ENCODE measurements at regions not wholly inside any gene's neighbourhood (a gene's known extent, or its start where the extent isn't known, plus 50 kb on each side); places are given as distances from the start of the nearest gene placed in this dataset.
A peak's percentile ranks its signal among the peaks of the same experiment; 100 is the strongest.
"Not testable (repeated sequence)": the region's sequence is repeated elsewhere in the genome, so short reads cannot be mapped to it uniquely, and the experiment has no call there.

DNA sequence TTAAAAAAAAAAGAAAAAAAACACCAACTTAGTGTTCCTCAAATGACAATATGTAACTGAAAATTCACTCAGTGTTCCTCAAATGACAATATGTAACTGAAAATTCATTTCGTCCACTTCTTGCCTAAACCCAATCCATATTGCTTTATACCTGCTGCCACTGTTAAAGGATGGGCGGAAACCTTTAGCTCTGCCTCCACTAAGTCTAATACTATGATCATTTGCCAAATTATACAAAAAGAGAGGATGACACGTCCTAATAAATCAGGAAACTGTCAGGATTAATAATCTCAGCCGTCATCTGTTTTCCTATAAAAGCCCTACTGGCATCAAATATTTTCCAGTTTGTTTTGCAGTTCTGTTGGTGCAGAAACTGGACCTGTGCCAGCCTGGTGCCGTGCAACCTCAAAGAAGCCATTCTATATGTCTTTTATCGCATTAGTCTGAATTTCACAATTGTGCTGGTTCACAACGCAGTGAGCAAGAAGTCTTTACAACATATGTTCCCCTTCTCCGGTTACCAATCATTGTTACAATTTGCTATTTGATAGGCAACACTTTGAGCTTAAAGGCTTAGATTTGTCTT, 160.4 kb upstream of the KCNH8 start:
- no peak for DNase-seq

DNA sequence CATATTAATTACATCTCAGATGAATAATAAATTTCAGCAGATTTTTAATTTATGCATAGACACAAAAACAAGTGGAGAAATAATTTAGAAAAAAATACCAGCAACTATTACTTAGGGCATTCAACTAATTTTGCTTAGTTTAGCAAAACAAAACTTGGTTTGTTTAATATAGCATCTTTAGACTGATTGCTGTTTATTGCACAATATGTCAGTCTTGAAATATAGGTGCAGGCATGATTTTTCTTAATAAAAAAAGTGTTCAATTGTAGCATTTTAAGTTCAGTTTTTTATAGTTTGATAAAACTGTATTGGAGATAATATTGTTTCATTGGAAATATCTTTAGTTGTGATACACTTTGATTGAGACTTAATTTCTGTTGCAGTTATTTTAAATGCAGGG, 161.2 kb upstream of the KCNH8 start:
- DNase-seq = no peak

DNA sequence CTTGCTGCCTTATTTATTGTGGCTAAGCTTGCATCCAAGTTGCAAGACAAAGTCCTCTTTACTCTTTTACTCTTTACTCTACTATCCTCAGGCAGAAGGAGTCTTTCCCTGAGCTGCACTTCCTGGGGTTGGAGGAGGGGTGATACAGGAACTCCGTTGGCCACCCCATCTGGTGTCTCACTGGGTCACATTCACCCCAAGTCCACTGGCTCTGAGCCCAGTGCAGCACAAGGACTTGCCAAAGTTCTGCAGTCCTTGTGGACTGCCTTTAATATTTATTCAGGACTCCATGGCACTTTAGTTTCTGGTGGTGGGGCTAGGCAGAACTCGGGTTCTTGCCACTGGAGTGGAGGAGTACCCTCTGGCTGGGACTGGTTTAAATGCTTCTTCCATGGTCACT, 165.4 kb upstream of the KCNH8 start:
- no peak for DNase-seq

DNA sequence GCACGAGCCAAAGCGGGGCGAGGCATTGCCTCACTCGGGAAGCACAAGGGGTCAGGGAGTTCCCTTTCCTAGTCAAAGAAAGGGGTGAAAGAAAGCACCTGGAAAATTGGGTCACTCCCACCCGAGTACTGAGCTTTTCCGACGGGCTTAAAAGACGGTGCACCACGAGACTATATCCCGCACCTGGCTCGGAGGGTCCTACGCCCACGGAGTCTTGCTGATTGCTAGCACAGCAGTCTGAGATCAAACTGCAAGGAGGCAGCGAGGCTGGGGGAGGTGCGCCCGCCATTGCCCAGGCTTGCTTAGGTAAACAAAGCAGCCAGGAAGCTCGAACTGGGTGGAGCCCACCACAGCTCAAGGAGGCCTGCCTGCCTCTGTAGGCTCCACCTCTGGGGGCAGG, 172.2 kb upstream of the KCNH8 start:
- not testable (repeated sequence) for DNase-seq

DNA sequence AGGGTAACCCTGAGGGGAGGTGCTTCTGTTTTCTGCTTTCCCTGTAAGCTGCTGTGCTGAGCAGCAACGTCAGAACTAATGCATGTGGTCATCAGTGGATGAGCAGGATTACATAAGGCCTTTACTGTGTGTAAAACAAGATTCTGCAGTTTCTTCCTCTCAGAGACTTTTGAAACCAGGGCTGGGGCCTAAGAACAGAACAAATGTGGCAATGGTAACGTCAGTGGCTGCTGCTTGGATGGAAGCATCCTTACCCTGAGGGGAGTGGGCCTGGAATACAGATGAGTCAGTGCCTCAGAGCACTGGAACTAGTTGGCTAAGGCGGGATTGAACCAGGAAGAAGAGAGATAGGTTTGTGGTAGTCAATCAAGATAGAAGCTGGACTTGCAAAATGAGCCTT, 180.2 kb upstream of the KCNH8 start:
- DNase-seq = no peak

DNA sequence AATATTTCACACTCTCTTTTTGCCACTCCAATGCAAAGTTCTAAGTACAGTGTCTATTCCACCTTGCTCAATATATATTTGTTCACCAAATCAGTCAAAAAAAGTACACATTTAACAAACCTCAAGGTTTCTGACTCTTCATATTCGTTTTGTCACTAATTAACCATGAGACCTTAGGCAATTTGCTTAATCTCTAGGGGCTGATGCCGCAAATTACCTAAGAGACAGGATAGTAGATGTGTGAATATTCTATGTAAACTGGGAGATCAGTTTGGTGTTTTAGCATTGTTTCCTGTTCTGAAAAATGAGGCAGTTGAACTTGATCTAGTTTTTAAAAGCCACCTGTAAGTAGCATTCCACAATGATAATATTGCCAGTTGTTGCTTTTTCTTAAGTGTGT, 182.5 kb upstream of the KCNH8 start:
- DNase-seq = no peak

DNA sequence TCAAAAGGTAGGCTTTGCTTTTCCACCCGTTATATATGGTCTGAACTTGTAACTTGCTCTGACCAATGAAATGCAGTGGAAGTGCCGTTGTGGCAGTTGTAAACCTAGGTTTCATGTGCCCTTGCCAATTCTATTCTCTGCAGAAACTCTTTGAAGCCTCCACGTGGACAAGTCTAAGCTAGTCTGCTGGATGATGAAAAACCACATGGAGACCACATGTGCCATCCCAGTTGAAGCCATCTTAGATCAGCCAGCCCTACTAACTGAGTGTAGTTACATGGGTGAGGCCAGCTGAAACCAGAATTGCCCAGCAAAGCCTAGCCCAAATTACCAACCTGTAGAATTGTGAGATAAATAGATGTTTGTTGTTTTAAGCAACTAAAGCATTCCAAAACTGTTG, 183.7 kb upstream of the KCNH8 start:
- DNase-seq = no peak

DNA sequence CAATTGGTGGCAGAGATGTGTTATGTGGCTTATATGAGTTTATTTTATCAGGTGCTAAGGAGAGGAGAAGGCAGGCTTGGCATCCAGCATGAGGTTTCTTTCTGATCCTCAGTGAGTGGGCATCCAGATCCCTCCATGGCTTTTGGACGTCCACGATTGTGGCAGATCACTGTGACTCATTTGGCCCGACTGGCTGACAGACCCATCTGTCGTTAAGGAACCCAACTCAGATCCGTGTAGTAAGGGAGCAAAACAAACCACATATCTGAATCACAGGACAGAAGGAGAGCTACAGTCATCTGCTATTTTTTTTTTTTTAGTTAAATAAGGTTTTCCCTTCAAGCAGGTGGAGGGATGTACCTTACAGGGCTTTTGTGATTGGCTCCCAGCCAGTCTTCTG, 197.0 kb upstream of the KCNH8 start:
- DNase-seq = no peak

DNA sequence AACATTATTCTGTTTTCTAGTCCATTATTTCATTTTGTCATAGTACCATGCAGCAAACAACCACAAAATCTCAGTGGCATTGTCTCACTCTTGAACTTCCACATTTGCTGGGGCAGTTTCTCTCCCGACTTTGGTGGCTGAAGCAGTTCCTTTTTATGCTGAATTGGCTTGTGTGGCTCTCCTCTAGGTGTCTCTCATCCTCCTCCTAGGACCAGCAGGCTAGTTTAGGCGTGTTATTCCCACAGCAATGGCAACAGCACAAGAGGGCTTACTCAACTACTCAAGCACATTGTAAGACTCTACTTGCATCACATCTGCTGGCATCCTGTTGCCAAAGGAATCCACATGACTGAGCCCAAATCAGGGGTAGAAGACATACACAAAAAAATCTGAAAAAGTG, 201.8 kb upstream of the KCNH8 start:
- peak; percentile 35 to 44 (median 39) for DNase-seq

DNA sequence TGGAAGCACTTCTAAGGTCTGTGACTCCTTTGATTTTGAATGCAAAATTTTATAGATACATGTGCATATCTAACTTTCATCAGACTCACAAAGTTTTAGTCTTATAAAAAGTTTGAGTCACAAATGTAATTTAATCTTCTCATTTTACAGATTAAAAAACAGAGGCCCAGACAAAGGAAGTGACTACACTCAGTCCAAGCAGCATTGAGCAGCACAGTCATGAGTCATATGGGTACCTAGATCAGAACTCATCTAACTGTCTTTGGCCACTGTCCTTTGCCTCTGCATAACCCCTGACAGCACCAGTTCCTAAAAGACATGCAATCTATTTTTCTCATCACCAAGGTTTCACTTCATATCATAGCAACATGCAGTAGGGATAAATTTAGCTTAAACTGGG, 210.7 kb upstream of the KCNH8 start:
- no peak for DNase-seq

DNA sequence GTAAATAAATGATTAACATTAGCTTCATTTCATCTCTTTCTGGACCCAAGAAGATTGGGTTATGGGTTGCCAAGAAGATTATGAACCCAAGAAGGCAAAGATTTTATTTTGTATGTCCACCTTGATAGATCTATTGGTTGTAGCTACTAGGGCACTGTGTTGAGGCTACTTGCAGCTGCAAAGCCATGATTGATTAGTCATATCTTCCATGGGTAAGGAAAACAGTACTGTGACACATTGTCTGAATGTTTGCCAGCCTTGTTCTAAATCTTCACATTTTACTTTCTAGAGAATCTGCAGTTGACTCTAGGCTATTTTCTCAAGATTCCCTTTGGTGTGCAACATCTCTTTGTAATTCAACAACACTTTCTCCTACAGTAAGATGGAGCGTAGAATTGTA, 229.2 kb upstream of the KCNH8 start:
- DNase-seq = no peak

DNA sequence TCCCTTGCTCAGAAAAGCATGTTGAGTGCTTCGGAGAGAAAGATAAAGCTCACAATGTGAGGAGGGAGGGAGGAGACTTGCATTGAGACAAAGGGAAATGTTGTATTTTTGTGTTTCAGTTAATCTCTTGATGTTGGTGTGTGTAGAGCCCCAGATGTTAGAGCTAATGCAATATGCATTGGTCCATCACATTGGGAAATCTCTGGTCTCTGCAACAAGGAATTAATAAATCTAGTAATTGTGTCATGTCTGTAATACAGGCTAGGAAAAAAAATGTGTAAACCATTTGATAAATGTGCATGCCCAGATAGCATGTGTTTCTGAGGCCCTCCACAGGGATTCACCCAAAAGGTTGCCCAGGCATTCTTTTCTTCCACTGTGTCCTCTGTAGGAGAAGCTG, 230.4 kb upstream of the KCNH8 start:
- no peak for DNase-seq

DNA sequence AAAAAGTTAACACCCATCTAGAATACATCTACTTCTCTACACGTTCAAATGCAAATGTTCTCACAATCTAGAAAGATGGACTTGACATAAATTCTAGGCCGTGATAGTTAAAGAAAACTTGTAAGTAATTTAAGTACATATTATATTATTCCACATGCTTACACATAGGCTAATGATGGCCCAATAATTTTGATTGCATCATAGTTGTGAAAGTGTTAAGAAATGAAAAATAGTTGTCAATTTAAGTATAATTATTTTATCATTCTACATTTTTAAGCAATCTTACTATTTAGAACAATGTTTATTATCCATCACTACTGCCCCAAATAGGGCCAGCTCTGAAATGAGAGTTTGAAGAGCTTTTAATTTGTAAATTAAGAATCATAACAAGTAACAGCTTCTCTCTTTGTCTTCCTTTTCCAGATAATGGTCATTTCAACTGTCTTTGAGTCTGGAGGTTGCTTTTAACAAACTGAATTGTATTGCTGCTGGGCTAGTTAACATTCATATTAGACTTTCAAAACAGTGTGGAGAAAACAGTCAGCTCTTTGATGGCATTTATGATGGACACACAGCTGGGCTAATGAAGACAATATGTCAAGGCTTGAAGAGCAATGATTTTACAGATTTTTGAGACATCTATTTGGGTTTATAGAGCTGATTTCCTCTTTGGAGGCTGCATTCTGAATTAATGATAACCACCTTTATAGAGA, 246.1 kb upstream of the KCNH8 start:
- DNase-seq = no peak

DNA sequence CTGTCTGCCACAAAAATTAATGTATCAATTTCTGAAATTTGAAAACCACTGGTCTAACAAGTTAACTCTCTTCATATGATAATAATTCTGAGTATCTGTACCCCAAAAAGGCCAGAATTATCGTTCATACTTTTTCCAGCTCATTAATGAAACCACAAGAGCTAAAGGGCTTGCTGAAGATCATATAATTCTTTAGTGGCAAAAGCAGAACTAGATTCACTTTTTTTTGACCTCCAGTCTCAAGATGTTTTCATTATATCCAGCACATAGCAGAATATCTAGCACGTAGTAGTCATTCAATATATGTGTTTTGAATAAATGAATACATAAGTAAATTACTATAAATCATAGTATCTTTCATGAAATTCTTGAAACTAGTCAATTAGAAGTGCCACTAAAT, 246.7 kb upstream of the KCNH8 start:
- DNase-seq = no peak

DNA sequence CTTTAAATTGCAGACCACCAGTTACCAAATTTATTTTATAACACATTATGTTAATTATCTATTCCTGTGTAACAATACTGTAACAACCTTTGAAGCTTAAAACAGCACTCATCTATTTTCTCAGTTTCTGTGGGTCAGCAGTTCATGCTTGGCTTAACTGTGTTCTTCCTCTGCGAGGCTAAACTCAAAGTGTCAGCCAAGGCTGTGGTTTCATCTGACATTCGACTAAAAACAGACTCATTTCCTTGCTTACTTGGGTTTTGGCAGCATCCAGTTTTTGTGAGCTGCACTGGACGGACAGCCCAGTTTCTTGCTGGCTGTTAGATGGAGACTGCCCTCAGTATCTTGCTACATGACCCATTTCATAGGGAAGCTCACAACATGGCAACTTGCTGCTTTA, 247.3 kb upstream of the KCNH8 start:
- no peak for DNase-seq

DNA sequence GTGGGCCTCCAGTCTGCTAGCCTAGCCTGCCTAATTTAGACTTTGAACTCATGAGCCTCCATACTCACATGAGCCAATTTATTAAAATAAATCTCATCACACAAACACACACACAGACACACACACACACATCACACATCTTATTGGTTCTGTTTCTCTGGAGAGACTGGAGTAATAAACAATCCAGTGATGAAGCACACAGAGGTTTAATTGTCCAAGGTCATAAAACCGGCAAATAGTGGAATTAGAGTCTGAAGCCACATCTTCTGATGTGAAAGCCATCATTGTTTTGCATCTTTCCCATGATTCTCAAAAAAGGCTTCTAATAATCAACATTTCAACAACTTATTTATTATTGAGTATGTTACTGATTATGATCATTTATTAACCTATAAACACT, 249.4 kb upstream of the KCNH8 start:
- DNase-seq = no peak

DNA sequence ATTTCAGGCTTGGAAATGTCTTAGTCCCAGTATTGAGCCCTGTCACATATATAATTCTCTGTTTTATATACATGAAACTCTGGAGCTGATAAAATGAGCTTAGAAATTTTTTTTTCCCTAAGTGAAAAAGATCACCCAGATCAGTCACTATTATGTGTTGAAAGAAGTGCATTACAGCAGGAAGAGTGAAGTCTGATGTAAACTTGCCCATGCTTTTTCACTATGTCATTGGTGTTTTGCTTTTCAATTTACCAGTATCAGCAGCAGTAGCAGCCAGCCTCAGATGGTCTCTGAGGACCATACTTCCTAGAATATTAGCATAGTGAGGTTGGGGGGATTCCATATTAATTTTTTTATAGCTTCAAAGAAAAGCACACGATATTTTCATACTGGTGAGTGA, 255.6 kb upstream of the KCNH8 start:
- no peak for DNase-seq

DNA sequence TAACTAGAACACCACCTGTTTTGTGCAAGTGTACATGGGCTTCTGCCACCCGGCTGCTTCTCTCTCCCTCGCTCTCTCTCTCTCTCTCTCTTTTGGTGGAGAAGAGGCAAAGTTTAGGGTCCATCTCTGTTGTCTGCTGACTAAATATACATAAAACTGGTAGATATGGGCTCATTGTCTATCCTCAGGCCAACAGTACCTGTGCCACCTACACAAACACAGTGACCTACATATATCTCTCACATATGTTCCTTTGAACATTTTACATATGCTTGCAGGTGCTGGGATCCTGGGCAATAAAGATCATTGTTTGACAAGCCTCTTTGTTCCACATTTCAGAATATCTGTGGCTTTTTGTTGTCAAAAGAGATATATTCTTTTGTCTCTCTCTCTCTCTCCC, 256.3 kb upstream of the KCNH8 start:
- no peak for DNase-seq

DNA sequence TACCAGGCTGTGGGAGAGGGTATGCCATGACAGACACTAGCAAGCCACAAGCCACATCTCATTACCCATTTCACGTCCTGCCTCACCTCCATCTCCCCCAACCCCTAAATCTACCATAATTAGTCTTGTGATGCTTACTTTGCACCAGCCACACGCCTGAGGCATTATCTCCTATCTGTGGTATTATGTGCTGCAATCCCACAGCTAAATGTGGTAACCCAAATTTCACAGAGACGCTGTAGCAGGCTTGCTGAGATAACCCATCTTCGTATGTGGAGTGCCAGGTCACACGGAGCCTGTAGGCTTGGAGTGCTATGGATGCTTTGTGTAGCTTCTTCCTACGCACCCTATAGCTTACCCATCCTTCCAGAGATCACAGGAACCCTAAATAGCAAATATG, 256.7 kb upstream of the KCNH8 start:
- DNase-seq = no peak

DNA sequence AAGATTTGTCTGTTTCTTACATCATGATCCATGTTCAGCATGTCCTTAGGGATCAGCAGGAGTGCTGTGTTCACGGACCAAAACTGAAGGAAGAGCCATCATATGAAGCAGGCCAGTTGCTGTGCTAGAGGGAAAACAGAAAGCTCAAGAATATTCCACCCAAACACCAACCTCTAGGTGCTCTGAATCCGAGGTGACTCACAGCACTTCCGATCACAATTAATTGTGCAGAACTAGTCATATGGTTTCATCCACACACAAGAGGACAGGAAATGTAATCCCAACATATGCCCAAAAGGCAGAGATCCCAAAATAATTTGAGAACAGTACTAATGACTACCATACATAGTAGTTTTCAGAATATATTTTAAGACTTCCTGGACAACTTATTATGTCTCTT, 257.9 kb upstream of the KCNH8 start:
- no peak for DNase-seq

DNA sequence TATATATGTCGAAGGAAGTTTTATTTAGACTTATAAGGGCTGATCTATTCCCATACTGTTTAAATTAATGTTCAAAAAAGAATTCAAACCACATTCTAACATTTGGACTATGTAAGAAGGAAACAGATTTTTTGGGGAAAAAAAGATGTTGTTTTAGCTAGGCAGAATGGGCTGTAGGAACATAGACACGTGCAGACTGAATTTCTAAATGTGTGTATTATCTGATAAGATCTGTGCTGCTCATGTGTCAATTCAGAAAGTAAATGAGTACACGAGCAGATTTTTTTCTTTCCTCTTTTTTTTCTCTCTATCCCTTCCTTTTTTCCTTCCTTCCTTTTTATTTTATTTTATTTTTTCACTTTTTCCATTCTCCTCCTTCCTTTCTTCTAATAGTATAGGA, 259.5 kb upstream of the KCNH8 start:
- DNase-seq = no peak

DNA sequence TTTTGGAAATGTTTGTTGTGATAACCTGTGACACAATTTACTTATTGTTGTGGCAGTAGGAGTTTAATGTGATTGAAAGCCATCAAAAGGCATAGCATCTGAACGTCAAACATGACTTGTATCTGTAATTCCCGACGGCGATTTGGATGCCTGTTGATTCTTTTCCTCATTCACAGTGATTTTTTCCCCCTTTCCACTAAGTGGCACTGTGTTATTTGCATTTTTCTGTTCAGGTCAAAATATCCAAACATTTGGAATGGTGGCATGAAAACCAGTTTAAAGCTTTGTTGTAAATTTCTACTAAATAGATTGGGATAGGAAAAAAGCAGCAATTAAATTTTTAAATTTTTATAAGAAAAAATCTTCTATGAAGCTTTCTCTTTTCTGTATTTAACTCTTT, 259.9 kb upstream of the KCNH8 start:
- DNase-seq = no peak

DNA sequence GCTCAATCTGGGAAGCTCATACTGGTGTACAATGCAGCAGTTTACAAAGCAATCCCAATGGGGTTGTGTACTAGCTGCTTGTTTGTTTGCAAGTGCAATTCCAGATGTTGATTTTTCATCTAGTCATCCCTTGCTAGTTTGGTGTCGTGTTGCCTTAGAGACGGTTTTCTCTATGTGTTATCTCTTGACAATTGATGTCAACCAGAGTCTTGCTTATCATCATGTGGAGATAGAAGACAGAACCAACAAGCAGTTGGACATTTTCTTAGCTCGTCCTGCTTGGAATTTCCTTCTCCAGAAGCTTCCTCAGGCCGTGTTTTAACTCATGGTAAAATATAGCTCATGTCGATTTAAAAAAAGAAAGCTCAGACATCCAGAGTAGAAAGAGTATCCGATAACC, 262.0 kb upstream of the KCNH8 start:
- no peak for DNase-seq

DNA sequence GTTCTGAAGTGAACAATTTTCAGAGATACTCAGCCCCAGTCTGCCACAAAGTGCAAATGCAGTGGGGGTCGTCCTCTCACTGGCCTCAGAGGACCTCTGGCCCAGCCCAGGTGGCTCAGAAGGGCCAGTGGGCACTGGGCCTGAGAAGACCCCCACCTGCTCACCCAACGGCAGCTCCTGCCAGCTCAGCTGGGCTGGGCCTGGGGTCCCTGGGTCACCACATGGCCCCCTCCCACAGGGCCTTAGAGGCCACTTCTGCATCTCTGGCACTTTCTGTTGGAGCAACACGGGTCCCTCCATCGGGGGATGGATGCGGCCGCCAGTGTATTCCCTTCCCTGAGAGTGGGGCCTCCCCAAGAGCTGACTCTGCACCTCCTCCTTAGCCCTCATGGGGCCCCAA, 262.7 kb upstream of the KCNH8 start:
- DNase-seq = no peak

DNA sequence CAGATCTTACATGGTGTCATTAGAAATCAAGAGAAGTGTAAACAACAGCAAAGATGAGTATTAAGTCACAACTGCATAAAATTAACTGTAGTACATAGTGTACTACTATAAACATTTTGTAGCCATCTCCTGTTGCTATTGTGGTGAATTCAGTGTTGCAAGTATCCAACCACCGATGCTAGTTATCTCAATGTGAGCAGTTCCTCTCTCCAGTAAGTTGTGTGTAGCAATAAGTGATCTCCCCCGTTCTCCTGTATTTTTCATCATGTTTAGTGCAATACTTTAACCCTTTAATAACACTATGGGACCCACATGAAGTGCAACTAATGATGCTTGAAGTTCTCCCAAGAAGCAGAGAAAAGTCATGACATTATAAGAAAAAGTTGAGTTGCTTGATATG, 264.7 kb upstream of the KCNH8 start:
- DNase-seq = no peak
